GM12865 (cell line): ENCODE measurements at regions not wholly inside any gene's neighbourhood (a gene's known extent, or its start where the extent isn't known, plus 50 kb on each side); places are given as distances from the start of the nearest gene placed in this dataset.

ENCODE experiments used
- DNase-seq: peaks from one replicate; pipeline ENCODE4 v3.0.0; 2010; ENCODE audit warnings: low read depth
- H3K4me3 ChIP-seq: 2 replicates; pipeline ENCODE4 v1.5.1; 2011; ENCODE audit warnings: mild to moderate bottlenecking, low read depth, low read length, control low read depth
- TF ChIP-seq, protein P1 (sequence below): IDR thresholded peaks from 2 replicates; pipeline ENCODE4 v1.5.1; 2011; ENCODE audit warnings: low read length, control low read depth, low read depth, inconsistent platforms; ENCODE audit not compliant: insufficient read depth; ENCODE audit errors: missing control alignments

DNA sequence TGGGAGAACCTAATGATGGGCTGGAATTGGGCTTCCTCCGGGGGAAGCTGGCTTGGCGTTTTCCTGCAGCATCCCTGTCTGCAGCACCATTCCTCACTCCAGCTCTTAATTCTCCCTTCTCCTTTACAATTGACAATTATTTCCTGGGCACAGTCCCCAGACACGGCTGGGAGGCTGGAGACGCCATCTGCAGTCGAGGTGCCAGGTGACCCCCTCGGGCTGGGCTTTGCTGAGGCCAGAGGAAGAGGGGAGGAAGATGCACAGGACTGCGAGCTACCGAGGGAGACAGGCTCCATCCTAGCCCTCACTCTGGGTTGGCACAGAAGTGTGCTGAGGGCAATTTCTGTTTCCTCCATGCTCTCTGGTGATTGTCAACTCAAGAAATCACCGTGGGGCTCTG, 453.8 kb downstream of the PTPRU start:
- no peak overlapping the region for H3K4me3 ChIP-seq
- no peak for DNase-seq
- TF ChIP-seq, protein P1, sequence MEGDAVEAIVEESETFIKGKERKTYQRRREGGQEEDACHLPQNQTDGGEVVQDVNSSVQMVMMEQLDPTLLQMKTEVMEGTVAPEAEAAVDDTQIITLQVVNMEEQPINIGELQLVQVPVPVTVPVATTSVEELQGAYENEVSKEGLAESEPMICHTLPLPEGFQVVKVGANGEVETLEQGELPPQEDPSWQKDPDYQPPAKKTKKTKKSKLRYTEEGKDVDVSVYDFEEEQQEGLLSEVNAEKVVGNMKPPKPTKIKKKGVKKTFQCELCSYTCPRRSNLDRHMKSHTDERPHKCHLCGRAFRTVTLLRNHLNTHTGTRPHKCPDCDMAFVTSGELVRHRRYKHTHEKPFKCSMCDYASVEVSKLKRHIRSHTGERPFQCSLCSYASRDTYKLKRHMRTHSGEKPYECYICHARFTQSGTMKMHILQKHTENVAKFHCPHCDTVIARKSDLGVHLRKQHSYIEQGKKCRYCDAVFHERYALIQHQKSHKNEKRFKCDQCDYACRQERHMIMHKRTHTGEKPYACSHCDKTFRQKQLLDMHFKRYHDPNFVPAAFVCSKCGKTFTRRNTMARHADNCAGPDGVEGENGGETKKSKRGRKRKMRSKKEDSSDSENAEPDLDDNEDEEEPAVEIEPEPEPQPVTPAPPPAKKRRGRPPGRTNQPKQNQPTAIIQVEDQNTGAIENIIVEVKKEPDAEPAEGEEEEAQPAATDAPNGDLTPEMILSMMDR, result no peak

DNA sequence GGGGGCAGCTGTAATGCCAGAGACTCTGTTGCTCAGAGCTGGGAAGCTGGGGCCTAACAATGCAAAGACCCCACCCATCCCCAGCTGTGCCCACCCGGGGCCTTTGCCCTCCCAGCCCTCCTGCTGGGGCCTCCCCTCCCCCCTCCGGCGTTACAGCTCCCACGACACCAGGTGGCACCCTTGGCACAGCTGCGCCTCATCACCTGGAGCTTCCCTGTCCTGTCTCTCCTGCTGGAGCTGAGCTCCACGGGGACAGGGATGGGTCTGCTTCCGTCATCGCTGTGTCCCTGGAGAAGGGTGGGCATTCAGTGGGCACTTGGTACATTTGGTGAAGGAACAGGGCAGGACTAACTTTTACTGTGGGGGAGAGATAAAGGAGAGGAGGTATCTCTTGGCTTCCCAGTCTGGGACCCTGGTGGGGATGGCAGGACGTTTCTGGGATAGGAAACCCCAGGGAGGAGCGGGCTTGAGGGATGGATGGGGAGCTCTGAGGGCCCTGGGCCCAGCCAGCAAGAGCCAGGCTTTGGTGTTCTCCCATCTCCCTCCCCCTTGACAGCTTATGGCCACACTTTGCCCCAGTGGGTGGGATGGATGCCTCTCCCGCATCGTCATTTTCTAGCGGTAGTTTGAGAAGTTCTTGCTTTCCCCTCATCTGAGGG, 453.2 kb downstream of the PTPRU start:
- TF ChIP-seq, protein P1, result no peak
- DNase-seq, result no peak
- no peak overlapping the region for H3K4me3 ChIP-seq

- TF ChIP-seq, protein P1, result no peak
- H3K4me3 ChIP-seq, result no peak overlapping the region
Measured at GRCh38 chr1:29688471-29689365, 452.4 kb downstream of the PTPRU start.

GRCh38 chr1:29687601-29688244, 451.4 kb downstream of the PTPRU start:
- TF ChIP-seq, protein P1, result no peak
- no peak for DNase-seq
- no peak overlapping the region for H3K4me3 ChIP-seq

More at GRCh38 chr1:29688471-29689365, 452.4 kb downstream of the PTPRU start:
- no peak for DNase-seq

DNA sequence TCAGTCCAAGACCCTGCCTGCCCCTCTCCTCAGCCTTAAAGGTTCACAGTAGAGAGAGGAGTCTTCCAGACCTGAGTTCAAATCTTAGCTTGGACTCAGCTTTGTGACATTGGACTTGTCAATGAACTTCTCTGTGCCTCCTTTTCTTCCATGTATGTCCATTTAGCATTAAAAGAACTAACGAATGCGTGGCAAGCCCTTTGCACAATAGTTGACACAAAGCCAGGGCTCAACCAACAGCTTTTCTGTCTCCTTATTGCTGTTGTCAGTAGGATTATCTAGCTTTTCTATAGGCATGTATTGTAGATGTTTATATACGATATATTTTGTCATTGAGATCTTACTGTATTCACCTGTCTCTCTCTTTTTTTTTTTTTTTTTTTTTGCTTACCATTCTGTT, 450.8 kb downstream of the PTPRU start:
- TF ChIP-seq, protein P1, result no peak
- no peak for DNase-seq
- H3K4me3 ChIP-seq, result no peak overlapping the region

DNA sequence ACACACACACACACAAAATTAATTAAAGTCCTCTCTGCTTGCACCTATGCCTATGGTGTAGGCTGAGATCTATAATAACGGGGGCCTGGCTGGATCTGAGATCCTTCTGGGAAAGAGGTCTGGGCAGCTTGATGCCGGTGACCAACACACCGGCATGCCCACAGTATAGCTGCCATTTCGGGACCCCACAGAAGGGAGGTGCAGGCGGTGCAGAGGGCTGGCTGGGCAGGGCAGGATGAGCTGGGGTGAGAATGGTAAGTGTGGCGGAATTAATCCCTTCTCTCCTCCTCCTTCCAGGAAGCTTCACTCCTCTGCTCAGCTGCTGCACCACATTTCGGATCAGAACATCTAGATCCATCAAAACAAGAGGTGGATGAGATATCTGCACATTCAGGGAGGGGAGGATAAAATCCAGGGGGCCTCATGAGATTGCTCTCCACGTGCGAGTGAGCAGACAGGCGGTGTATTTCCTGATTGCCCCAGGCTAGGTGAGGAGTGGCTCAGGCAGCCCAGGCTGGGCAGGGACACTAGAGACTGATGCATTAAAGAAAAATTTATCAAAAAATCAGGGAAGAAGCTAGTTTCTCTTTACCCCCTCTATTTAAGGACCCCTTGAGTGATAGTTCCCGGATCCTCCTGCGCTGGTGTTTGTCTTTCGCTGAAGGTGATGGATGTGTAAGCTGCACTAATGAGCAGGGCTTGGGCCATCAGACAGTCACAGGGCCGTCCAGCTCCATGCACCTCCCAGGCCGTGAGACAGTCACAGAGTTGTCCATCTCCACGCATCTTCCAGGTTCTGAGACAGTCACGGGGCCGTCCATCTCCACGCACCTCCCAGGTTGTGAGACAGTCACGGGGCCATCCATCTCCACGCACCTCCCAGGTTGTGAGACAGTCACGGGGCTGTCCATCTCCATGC, 449.9 kb downstream of the PTPRU start:
- H3K4me3 ChIP-seq, result no peak overlapping the region
- DNase-seq, result no peak
- TF ChIP-seq, protein P1, result no peak
